ENCODE measurements at regions not wholly inside any gene's neighbourhood (a gene's known extent, or its start where the extent isn't known, plus 50 kb on each side); places are given as distances from the start of the nearest gene placed in this dataset.

GRCh38 chr4:73345399-73345975 is 58.6 kb upstream of the ALB start (continued):
- 0 out of 2 replicates have a peak, but pooled peaks have one; percentile 43 for TF ChIP-seq ZNF792 (CRISPR knock-in tag; IDR thresholded peaks at IDR 0.05)
- TF ChIP-seq MNT (IDR thresholded peaks at IDR 0.05) = no peak
- peak; percentile 89 for TF ChIP-seq NCOA2 (CRISPR knock-in tag; IDR thresholded peaks at IDR 0.05)
- peak; percentile 51; the same call in 1 of the 2 replicates for TF ChIP-seq IKZF5 (CRISPR knock-in tag; IDR thresholded peaks at IDR 0.05)
- TF ChIP-seq MED13 (CRISPR knock-in tag; IDR thresholded peaks at IDR 0.05) = peak; percentile 95
- TF ChIP-seq POLR2AphosphoS5 (IDR thresholded peaks at IDR 0.05; ENCODE audit: low read depth, low read length) = peak; percentile 61; the same call in 1 of the 2 replicates
- no peak for TF ChIP-seq WIZ (CRISPR knock-in tag; IDR thresholded peaks at IDR 0.05)
- peak; percentile 94 for TF ChIP-seq MED8 (CRISPR knock-in tag; IDR thresholded peaks at IDR 0.05; ENCODE audit: insufficient replicate concordance)
- TF ChIP-seq FOXP4 (CRISPR knock-in tag; IDR thresholded peaks at IDR 0.05) = peak; percentile 88
- no peak for TF ChIP-seq TEAD2 (CRISPR knock-in tag; IDR thresholded peaks at IDR 0.05)
- 0 out of 2 replicates have a peak, but pooled peaks have one; percentile 36 for TF ChIP-seq HNRNPL (IDR thresholded peaks at IDR 0.05; ENCODE audit: low read depth, low read length)
- TF ChIP-seq ZNF543 (CRISPR knock-in tag; IDR thresholded peaks at IDR 0.05) = no peak
- no peak for TF ChIP-seq POLR2AphosphoS2 (IDR thresholded peaks at IDR 0.05; ENCODE audit: low read depth, low read length)
- TF ChIP-seq RAD51 (IDR thresholded peaks at IDR 0.05; ENCODE audit: borderline replicate concordance) = no peak
- peak; percentile 83 for TF ChIP-seq CEBPG (CRISPR knock-in tag; IDR thresholded peaks at IDR 0.05)
- TF ChIP-seq ETS1 (CRISPR knock-in tag; IDR thresholded peaks at IDR 0.05) = no peak
- peak; percentile 75 for TF ChIP-seq BCL6 (CRISPR knock-in tag; IDR thresholded peaks at IDR 0.05)
- TF ChIP-seq ZNF331 (CRISPR knock-in tag; IDR thresholded peaks at IDR 0.05) = peak; percentile 22; the same call in 1 of the 2 replicates
- TF ChIP-seq KDM2A (CRISPR knock-in tag; IDR thresholded peaks at IDR 0.05; ENCODE audit: borderline replicate concordance, low read depth) = no peak
- TF ChIP-seq FOXA1 (IDR thresholded peaks at IDR 0.05) = peak; percentile 46; the same call in 1 of the 2 replicates
- peak; percentile 50 for TF ChIP-seq FOXA1 (CRISPR knock-in tag; IDR thresholded peaks at IDR 0.05)
- no peak for TF ChIP-seq XBP1 (CRISPR knock-in tag; IDR thresholded peaks at IDR 0.05)
- TF ChIP-seq SATB2 (CRISPR knock-in tag; IDR thresholded peaks at IDR 0.05) = no peak
- no peak for TF ChIP-seq MEIS1 (CRISPR knock-in tag; IDR thresholded peaks at IDR 0.05; ENCODE audit: borderline replicate concordance)
- no peak for TF ChIP-seq ISX (CRISPR knock-in tag; conservative IDR thresholded peaks at IDR 0.05)
- TF ChIP-seq STAT5B (CRISPR knock-in tag; IDR thresholded peaks at IDR 0.05) = no peak
- TF ChIP-seq ZBTB37 (CRISPR knock-in tag; IDR thresholded peaks at IDR 0.05) = peak; percentile 80
- TF ChIP-seq CBX1 (IDR thresholded peaks at IDR 0.05; ENCODE audit: low read depth) = no peak
